ENCODE measurements at regions not wholly inside any gene's neighbourhood (a gene's known extent, or its start where the extent isn't known, plus 50 kb on each side); places are given as distances from the start of the nearest gene placed in this dataset.

DNA sequence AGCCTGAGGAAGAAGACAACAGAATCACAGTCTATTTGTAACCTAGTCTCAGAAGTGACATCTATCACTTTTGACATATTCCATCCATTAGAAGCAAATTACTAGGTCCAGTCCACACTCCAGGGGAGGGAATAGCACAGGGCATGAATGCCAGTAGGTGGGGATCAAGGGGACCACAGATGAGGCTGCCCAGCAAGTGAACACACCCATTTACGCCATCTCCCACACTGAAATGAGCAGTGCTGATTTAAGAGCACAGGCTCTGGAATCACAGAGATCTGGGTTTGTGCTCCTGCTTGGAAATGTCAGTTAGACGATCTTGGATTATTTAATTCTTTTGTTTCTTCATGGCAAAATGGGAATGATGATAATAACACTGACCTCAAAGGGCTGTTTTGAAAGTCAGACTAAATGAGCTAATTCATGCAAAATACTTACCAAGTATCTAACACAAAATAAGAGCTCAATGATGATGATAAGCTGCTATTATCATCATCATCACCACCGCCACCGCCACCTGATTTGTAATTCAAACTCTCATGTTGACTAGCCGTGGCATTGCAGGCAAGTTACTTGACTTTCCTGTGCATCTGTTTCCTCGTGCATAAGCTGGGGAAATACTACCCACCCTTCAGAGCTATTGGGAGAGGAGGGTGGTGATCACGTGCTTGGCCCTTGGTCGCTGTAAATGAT is 138.9 kb upstream of the KLF14 start:
- no peak for DNase-seq
- peaks cover 94% of the 10 kb centered on the region for H3K36me3 Mint-ChIP-seq (ENCODE audit: low read depth)
- no peak for TF ChIP-seq CTCF (IDR thresholded peaks at IDR 0.05)
- POLR2A ChIA-PET, result no interaction called here
- Histone ChIP-seq H3K9me3 (ENCODE audit: control insufficient read depth in 1 of 2, insufficient read depth in 1 of 2, low read length in 2 of 2) (no peaks in the 10 kb centered on the region), H3K27me3 (ENCODE audit: control insufficient read depth in 1 of 2, insufficient read depth in 2 of 2, low read length in 2 of 2) (no peaks in the 10 kb centered on the region), H3K36me3 (ENCODE audit: insufficient read depth, low read length) (peaks cover 80% of the 10 kb centered on the region), H3K4me3 (ENCODE audit: low read length) (no peak overlapping the region), H3K27ac (ENCODE audit: low read depth in 1 of 2, low read length in 2 of 2) (no peak overlapping the region), H3K4me1 (ENCODE audit: insufficient read depth, low read length) (no peaks in the 10 kb centered on the region)
- peak overlapping the region; percentile 13 for H3K27ac Mint-ChIP-seq
- no peaks in the 10 kb centered on the region for H3K27me3 Mint-ChIP-seq
- peaks cover 20% of the 10 kb centered on the region for H3K4me1 Mint-ChIP-seq (ENCODE audit: low read depth)
- no peak for ATAC-seq (ENCODE audit: poor library complexity)
- intact Hi-C loops (cut with DNase I, micrococcal nuclease), result no loop called here
- no peaks in the 10 kb centered on the region for H3K9me3 Mint-ChIP-seq
- no peak overlapping the region for H3K4me3 Mint-ChIP-seq
- CTCF ChIA-PET, result interaction anchor here (1.0 kb wide), 1 partner anchor 168 kb away, joined by 4 read pairs; no protein-coding TSS in a partner anchor

DNA sequence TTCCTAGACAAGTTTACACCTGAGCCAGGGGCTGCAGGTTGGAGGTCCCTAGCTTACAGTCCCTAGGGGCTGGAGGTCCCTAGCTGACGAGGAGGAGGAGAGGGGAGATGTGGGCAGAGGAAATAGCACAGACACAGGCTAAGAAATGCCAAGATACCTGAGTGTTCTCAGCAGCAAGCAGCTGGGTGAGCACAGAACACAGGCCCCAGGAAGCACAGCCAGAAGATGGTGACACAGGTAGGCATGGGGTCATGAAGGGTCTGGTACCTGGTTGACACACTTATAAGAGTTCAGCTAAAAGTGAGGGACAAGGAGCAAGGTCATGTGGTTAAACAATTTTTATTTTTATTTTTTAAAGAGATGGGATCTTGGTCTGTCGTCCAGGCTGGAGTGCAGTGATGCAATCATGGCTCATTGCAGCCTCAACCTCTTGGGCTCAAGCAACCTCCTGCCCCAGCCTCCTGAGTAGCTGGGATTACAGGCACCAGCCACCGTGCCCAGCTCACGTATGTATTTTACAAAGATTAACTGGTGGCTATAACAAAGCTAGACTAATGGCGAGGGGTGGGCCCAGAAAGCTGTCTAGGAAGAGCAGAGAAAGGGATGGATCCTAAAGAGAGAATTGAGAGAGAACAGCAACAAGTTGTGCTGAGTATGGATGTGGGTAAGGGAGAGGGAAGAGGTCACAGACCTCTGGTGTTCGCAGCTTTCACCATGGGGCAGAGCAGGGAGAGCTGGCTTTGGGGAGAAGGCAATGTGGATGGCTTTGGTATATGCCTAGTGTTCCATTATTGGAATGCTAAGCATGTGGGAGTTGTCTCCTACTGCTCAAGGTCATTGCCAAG is 140.3 kb upstream of the KLF14 start:
- CTCF ChIA-PET, result interaction anchor here (1.0 to 1.5 kb wide), 4 partner anchors 7 to 167 kb away, joined by 3 to 8 read pairs (median 4); no protein-coding TSS in a partner anchor
- ATAC-seq (ENCODE audit: poor library complexity) (no peak), DNase-seq (no peak)
- Histone ChIP-seq H3K27ac (ENCODE audit: low read depth in 1 of 2, low read length in 2 of 2) (no peak overlapping the region), H3K27me3 (ENCODE audit: control insufficient read depth in 1 of 2, insufficient read depth in 2 of 2, low read length in 2 of 2) (no peaks in the 10 kb centered on the region), H3K4me3 (ENCODE audit: low read length) (no peak overlapping the region), H3K4me1 (ENCODE audit: insufficient read depth, low read length) (no peaks in the 10 kb centered on the region), H3K36me3 (ENCODE audit: insufficient read depth, low read length) (peaks cover 86% of the 10 kb centered on the region), H3K9me3 (ENCODE audit: control insufficient read depth in 1 of 2, insufficient read depth in 1 of 2, low read length in 2 of 2) (no peaks in the 10 kb centered on the region)
- no peak for TF ChIP-seq CTCF (IDR thresholded peaks at IDR 0.05)
- Mint-ChIP-seq H3K4me3 (no peak overlapping the region), H3K27me3 (no peaks in the 10 kb centered on the region), H3K36me3 (ENCODE audit: low read depth) (peaks cover 93% of the 10 kb centered on the region), H3K27ac (no peak overlapping the region), H3K9me3 (no peaks in the 10 kb centered on the region), H3K4me1 (ENCODE audit: low read depth) (peaks cover 29% of the 10 kb centered on the region)
- intact Hi-C loops (cut with DNase I, micrococcal nuclease), result no loop called here
- POLR2A ChIA-PET, result no interaction called here

DNA sequence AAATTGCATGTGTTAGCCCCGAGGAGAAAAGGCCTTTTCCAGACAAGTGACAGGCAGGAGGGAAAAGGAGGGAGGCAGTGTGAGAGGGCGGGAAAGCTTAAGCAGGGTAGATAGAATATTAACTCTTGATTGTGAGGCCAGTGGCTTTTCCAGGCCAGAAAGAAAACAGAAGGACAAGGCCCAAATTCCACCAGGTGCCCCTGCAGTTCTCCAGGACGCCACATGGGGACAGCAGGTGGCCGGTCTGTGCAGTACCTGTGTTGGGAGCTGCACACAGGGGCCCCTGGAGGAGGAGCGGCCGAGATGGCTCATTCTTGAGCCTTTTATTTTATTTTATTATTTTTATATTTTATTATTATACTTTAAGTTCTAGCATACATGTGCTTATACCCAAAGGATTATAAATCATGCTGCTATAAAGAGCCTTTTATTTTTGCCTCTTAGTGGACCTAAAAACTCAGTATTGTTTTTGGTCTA is 141.3 kb upstream of the KLF14 start:
- DNase-seq, result peak in 13 of 14 experiments; percentile 22 to 69 (median 41)
- H3K4me3 ChIP-seq (ENCODE audit: low read length), result no peak overlapping the region
- peak; percentile 68 for TF ChIP-seq CTCF (IDR thresholded peaks at IDR 0.05)

More for the DNA sequence above, 141.3 kb upstream of the KLF14 start:
- peaks cover 82% of the 10 kb centered on the region for H3K36me3 ChIP-seq (ENCODE audit: insufficient read depth, low read length)
- H3K27ac ChIP-seq (ENCODE audit: low read depth in 1 of 2, low read length in 2 of 2), result no peak overlapping the region
- no peaks in the 10 kb centered on the region for H3K27me3 Mint-ChIP-seq
- H3K27me3 ChIP-seq (ENCODE audit: control insufficient read depth in 1 of 2, insufficient read depth in 2 of 2, low read length in 2 of 2), result no peaks in the 10 kb centered on the region
- peaks cover 87% of the 10 kb centered on the region for H3K36me3 Mint-ChIP-seq (ENCODE audit: low read depth)
- ChIA-PET CTCF (interaction anchor here (0.5 to 1.5 kb wide), 9 partner anchors 8 to 400 kb away, joined by 3 to 8 read pairs (median 3); no protein-coding TSS in a partner anchor), POLR2A (no interaction called here)
- H3K9me3 ChIP-seq (ENCODE audit: control insufficient read depth in 1 of 2, insufficient read depth in 1 of 2, low read length in 2 of 2), result no peaks in the 10 kb centered on the region
- H3K4me1 ChIP-seq (ENCODE audit: insufficient read depth, low read length), result no peaks in the 10 kb centered on the region
- no peak overlapping the region for H3K27ac Mint-ChIP-seq
- peak; percentile 84 for ATAC-seq (ENCODE audit: poor library complexity)
- peaks cover 29% of the 10 kb centered on the region for H3K4me1 Mint-ChIP-seq (ENCODE audit: low read depth)
- H3K9me3 Mint-ChIP-seq, result no peaks in the 10 kb centered on the region
- no peak overlapping the region for H3K4me3 Mint-ChIP-seq
- intact Hi-C loops (cut with DNase I, micrococcal nuclease), result loop anchor here (5.0 kb wide), 2 partner anchors 547 to 637 kb away; no protein-coding TSS in a partner anchor
